CD4-positive, alpha-beta T cell treated with Interleukin-1 beta for 1 hour (primary cell): ENCODE measurements at regions not wholly inside any gene's neighbourhood (a gene's known extent, or its start where the extent isn't known, plus 50 kb on each side); places are given as distances from the start of the nearest gene placed in this dataset.
"Not testable (repeated sequence)": the region's sequence is repeated elsewhere in the genome, so short reads cannot be mapped to it uniquely, and the experiment has no call there.

Experiments
- DNase-seq, 2 donors: peaks; one replicate each; pipeline ENCODE4 v3.0.0-alpha.2; 2020 to 2022

- not testable (repeated sequence) for DNase-seq
Observed at GRCh38 chr2:33906129-33906528, 307.0 kb upstream of the FAM98A start.

- no peak for DNase-seq
Observed at GRCh38 chr2:33904801-33905200, 305.7 kb upstream of the FAM98A start.

- no peak for DNase-seq
Observed at GRCh38 chr2:33903701-33904100, 304.6 kb upstream of the FAM98A start.

GRCh38 chr2:33903215-33903614 is 304.1 kb upstream of the FAM98A start:
- DNase-seq: no peak

GRCh38 chr2:33900610-33901009 is 301.5 kb upstream of the FAM98A start:
- DNase-seq: no peak

GRCh38 chr2:33897741-33898140 is 298.6 kb upstream of the FAM98A start:
- no peak for DNase-seq

GRCh38 chr2:33893824-33894223 is 294.7 kb upstream of the FAM98A start:
- DNase-seq: no peak

GRCh38 chr2:33891616-33892015 is 292.5 kb upstream of the FAM98A start:
- DNase-seq: no peak

GRCh38 chr2:33890686-33891085 is 291.6 kb upstream of the FAM98A start:
- no peak for DNase-seq

GRCh38 chr2:33877348-33878016 is 278.4 kb upstream of the FAM98A start:
- DNase-seq: no peak

GRCh38 chr2:33873076-33873605 is 274.0 kb upstream of the FAM98A start:
- DNase-seq: no peak

GRCh38 chr2:33859811-33860461 is 260.8 kb upstream of the FAM98A start:
- DNase-seq: no peak

- no peak for DNase-seq
Observed at GRCh38 chr2:33859176-33859575, 260.1 kb upstream of the FAM98A start.

GRCh38 chr2:33848486-33848885 is 249.4 kb upstream of the FAM98A start:
- no peak for DNase-seq

- no peak for DNase-seq
Observed at GRCh38 chr2:33839791-33840190, 240.7 kb upstream of the FAM98A start.

GRCh38 chr2:33836628-33837027 is 237.5 kb upstream of the FAM98A start:
- no peak for DNase-seq

- no peak for DNase-seq
Observed at GRCh38 chr2:33835911-33836310, 236.8 kb upstream of the FAM98A start.

GRCh38 chr2:33822964-33823363 is 223.9 kb upstream of the FAM98A start:
- DNase-seq: no peak

GRCh38 chr2:33812707-33813106 is 213.6 kb upstream of the FAM98A start:
- no peak for DNase-seq

- no peak for DNase-seq
Observed at GRCh38 chr2:33810046-33810835, 211.1 kb upstream of the FAM98A start.

- DNase-seq: no peak
Observed at GRCh38 chr2:33806041-33806440, 206.9 kb upstream of the FAM98A start.

GRCh38 chr2:33804155-33804554 is 205.1 kb upstream of the FAM98A start:
- no peak for DNase-seq

GRCh38 chr2:33796511-33796910 is 197.4 kb upstream of the FAM98A start:
- no peak for DNase-seq

GRCh38 chr2:33791625-33792024 is 192.5 kb upstream of the FAM98A start:
- no peak for DNase-seq
